Choroid plexus epithelial cell (primary cell): ENCODE measurements at regions not wholly inside any gene's neighbourhood (a gene's known extent, or its start where the extent isn't known, plus 50 kb on each side); places are given as distances from the start of the nearest gene placed in this dataset.
"Not testable (repeated sequence)": the region's sequence is repeated elsewhere in the genome, so short reads cannot be mapped to it uniquely, and the experiment has no call there.

Experiments
- DNase-seq: peaks from one replicate; pipeline ENCODE4 v3.0.0-alpha.2; 2010; ENCODE audit warnings: low read depth
- H3K4me3 ChIP-seq: 2 replicates; pipeline ENCODE4 v1.5.1; 2011; ENCODE audit warnings: low read depth, mild to moderate bottlenecking, control low read depth, low read length, moderate library complexity
- TF ChIP-seq, protein P1 (sequence below): conservative IDR thresholded peaks from 2 replicates; pipeline ENCODE4 v1.5.1; 2011; ENCODE audit warnings: low read depth, mild to moderate bottlenecking, control low read depth, inconsistent platforms, low read length, moderate library complexity

DNA sequence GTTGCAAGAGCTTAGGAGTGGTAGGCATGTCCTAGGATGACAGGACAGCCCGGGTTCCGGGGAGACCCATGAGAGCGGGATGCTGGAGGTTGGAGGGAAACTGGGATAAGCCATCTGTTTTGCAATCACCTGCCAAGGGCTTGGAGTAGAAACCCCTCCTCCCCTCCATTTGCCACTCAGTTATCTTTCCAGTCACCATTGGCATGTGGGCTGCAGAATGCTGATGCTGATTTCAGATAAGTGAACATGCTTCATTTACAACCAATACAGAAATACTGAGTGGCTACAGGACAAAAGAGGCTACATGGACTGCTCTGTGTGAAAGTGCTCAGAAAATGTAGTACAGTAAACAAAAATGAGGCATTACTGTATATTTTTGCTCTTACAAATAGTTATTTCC lies 93.4 kb upstream of the KIF2A start:
- no peak for DNase-seq
- no peak overlapping the region for H3K4me3 ChIP-seq
- TF ChIP-seq, protein P1, sequence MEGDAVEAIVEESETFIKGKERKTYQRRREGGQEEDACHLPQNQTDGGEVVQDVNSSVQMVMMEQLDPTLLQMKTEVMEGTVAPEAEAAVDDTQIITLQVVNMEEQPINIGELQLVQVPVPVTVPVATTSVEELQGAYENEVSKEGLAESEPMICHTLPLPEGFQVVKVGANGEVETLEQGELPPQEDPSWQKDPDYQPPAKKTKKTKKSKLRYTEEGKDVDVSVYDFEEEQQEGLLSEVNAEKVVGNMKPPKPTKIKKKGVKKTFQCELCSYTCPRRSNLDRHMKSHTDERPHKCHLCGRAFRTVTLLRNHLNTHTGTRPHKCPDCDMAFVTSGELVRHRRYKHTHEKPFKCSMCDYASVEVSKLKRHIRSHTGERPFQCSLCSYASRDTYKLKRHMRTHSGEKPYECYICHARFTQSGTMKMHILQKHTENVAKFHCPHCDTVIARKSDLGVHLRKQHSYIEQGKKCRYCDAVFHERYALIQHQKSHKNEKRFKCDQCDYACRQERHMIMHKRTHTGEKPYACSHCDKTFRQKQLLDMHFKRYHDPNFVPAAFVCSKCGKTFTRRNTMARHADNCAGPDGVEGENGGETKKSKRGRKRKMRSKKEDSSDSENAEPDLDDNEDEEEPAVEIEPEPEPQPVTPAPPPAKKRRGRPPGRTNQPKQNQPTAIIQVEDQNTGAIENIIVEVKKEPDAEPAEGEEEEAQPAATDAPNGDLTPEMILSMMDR = no peak

DNA sequence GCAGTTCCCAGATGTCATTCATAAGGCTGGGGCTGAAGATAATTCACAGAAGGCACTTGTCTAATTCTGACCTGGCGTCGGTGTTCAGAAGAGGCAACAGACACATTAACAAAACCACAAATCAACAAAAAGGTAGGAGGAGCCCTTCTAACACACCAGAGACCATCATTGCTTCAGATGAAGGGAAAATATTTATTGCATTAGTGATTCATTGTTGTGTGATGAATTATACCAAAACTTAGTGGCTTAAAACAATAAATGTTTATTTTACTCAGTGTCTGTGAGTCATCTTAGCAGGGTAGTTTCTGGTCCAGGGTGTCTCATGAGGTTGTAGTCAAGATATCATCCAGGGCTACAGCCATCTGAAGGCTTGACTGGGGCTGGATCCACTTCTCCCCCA lies 91.3 kb upstream of the KIF2A start:
- TF ChIP-seq, protein P1 = no peak
- no peak overlapping the region for H3K4me3 ChIP-seq
- DNase-seq = no peak

DNA sequence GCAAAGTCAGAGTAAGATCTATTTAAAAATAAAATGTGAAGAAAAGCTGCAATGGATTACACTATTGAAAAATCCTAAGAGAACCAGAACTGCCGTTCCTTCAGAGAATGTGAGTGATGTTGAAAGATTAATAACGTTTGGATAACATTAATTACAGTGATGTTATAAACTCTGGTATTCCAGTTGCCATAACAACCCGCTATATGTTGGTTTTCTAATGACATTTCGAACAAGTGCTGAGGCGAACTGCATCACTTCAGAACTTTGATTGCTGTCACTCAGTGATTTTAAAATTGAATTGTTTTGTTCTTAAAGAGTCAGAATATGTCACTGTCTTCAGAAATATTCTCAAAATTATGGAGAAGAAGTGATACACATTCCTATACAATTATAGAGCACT lies 89.4 kb upstream of the KIF2A start:
- not testable (repeated sequence) for H3K4me3 ChIP-seq, DNase-seq

DNA sequence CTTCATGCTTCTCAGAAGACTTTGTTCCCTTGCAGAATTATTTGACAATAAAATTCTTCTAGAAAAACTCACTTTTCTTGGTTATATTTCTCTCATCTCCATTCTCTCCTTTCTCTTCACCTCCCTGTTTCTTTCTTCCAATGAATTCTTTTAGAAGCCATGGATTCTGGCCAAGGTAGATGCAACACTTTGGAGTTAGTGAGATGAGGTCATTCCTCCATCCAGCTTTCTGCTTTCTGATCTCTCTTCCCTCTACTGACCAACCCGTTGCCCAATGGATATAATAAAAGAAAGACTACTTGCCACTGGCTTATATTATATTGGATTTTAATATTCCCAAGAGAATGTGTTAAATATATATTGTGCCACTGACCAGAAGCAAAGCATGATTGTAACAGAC lies 88.9 kb upstream of the KIF2A start:
- not testable (repeated sequence) for DNase-seq, H3K4me3 ChIP-seq

DNA sequence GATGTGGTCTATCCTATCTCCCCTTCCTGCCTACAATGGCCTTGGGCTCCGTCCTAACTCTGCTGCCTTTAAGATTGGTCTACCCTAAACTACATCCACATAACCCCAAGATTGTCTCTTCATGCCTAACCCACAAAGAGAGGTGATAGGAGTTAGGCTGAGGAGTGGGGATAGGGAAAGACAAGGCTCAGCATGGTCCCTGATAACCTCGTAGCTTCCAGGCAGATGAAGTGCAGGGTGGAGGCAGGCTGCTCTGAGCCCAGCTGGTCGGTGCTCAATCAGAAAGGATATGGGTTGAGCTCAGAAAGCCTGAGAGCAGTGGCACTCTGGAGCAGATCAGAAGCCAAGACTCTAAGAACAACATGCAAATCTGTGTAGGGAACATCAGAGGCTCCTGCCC lies 87.1 kb upstream of the KIF2A start:
- not testable (repeated sequence) for H3K4me3 ChIP-seq, DNase-seq

DNA sequence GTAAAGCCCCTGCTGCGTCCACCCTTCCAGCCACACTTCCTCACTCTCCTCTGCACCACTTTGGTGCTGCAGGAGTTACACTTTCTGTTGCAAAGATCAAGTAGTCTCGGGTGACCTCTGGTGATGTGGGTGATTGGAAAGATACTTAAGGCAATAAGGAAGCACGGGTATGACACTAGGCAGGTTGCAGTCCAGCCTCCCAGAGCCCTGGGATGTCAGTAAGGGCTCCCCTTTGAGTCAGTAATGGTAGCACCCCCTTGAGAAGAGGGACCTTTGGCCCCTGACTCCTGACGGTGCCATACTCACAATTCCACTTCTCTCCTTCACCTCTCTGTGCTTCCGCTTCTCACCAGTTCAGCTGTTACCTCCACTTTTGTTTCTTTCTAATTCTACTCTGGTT lies 84.1 kb upstream of the KIF2A start:
- not testable (repeated sequence) for H3K4me3 ChIP-seq, DNase-seq

DNA sequence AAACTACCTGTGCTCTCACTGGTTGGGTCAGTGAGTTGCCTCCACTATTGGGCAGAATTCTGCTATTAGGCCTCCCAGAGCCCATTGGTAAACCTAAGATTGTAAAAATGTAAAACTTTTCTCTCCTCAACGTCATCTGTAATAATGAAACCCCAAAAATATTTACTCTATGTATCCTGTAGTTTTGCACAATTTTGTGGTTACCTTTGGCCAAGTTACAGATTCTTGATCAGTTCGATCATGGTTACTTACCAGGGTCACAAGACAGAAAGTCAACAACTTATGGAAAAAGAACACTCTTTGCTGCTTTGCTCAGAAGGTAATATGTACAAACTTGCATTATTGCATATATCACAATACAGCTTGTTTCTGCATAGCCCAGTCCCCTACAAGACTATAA lies 83.7 kb upstream of the KIF2A start:
- DNase-seq = peak; percentile 82
- H3K4me3 ChIP-seq = not testable (repeated sequence)

DNA sequence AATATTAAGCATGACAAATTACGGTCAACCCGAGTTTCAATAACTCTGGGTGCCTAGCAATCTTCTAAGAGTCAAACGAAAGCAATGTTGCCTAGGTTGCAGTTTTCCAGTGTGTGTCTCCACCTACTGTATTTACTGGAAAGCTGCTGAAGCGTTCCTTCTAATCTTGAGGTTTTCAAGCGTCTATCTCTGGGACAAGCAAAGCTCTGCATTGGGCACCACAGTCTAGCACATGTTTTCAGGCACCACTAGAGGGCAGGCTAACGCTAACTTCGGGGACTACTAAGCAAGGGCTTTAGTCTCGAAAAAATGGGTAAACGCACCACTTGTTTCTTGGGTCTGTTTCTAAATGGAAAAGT lies 82.7 kb upstream of the KIF2A start:
- DNase-seq, H3K4me3 ChIP-seq: not testable (repeated sequence)
- TF ChIP-seq, protein P1 = peak; percentile 39

DNA sequence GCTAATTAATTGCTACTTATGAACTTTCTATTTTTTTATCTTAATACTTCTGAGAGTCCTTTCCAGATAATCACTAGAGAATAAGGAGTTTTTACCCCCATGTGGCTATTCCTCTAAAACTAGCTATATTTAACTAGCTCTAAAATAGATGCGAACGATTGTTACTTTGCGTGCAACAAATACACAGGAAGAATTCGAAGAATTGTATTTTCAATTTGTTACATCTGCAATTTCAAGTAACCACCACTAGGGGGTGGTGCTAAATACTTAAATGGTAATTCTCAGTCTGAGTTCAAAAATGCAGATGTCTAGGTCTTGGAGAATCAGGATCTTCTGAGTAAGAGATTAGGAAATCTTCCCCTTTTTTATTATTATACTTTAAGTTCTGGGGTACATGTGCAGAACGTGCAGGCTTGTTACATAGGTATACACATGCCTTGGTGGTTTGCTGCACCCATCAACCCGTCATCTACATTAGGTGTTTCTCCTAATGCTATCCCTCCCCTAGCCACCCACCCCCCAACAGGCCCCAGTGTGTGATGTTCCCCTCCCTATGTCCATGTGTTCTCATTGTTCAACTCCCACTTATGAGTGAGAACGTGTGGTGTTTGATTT lies 80.9 kb upstream of the KIF2A start:
- TF ChIP-seq, protein P1 = peak; percentile 21
- peak; percentile 12 for DNase-seq
- H3K4me3 ChIP-seq = not testable (repeated sequence)

DNA sequence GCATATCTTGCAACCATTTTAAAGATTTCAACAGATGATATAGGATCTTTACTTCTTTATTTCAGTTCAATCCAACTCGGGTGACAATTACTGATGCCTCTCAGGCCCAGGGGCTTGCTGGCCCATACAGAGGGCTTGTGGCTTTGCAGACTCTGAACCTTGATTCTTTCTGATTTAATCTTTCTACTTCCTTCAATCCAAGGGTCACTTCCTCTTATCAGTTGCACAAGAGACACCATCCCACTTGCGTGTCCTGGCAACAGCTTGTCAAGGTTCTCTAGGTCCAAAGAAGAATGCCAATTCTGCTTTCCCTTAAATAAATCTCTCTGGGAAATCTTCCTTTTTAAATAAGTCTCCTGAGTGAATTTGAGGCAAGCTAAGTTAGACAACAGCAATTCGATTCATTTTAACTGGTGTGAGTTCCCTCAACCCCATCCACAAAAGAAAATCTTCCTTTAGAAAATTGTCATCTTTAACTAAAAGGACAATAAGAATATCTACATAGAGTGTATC lies 75.1 kb upstream of the KIF2A start:
- H3K4me3 ChIP-seq, DNase-seq: not testable (repeated sequence)

DNA sequence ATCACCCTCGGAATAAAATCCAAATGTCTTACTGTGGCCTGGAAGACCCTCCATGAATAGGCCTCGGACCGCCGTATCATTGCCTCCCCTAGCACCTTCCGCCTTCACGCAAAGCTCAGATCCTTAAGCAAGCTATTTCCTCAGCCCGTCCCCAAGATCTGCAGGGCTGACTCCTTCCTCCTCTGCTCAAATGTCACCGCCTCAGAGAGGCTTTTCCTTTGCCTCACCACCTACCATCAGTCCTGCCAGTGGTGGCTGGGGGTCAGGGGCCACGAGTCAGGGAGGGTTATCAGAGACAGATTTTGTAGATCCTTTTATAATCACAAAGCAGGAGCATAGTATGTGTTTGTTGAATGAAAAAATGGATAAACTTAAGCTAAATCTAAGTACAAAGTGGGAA lies 74.4 kb upstream of the KIF2A start:
- no peak overlapping the region for H3K4me3 ChIP-seq
- no peak for DNase-seq
- TF ChIP-seq, protein P1 = no peak

DNA sequence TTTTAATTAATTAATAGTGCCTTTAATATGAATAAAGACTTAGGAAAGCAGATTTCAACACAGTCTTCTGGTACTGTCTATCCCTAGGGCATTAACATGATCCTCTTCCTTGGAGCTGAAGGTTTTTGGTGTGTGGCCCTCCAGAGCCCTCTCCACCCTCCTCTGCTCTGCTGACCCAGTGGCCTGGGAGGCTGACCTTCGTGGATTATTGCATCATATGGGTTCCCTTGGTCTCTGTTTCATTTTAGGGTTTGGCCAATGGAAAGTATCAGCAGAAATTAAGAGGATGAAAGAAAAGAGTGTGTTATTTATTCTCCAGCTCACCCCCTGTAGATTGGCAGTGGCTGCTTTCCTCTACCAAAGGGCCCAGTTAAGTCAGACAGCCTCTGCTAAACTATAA lies 73.8 kb upstream of the KIF2A start:
- not testable (repeated sequence) for H3K4me3 ChIP-seq, DNase-seq

DNA sequence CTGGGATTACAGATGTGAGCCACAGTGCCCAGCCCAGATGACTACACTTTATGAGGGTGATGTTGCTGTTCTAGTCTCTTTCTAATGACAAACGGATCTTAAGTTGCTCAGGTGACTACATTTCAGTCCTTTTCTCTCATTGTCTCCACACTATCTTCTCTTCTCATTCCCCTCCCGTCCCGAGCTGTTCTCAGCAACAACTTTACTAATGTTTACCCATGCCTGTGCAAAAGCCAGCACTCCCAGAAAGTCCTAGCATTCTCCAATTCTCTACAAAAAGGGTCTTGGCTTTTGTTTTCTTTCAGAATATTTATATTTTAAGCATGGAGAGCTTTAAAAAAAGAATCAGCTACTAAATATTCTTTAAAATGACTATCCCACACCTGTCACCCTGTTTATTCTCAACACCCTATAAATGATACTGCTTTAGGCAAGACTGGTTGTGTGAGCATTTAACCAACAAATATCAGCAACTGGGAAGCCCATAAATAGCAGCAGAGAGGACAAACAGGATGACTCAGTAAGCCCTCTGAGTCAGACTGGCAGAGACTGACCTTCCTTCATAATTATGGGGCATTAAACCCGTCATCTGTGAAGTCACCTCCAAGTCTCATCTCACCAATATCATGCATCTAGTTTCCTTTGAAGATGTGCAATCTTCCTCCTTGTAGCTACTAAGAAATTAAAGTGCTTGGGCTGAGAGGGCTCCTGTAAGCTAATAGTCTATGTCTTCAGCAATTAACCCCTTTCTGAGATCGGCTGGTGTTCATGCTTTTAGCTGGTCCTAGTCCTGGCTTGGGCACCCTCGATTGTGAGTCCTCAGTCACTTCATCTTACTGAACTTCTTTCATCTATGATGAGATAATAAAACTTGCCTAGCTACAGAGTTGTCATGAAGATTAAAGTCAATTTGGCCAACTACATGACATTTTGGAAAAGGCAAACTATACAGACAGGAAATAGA lies 72.6 kb upstream of the KIF2A start:
- H3K4me3 ChIP-seq = not testable (repeated sequence)
- peak; percentile 37 for DNase-seq
